NT2/D1 (cell line): ENCODE measurements at regions not wholly inside any gene's neighbourhood (a gene's known extent, or its start where the extent isn't known, plus 50 kb on each side); places are given as distances from the start of the nearest gene placed in this dataset.

Experiments used
- SUZ12 ChIP-seq: IDR thresholded peaks from 2 replicates; pipeline ENCODE4 v1.6.1; 2011; ENCODE audit not compliant: insufficient read length, insufficient read depth; ENCODE audit errors: extremely low read depth
- YY1 ChIP-seq: IDR thresholded peaks from 2 replicates; pipeline ENCODE4 v1.6.1; 2011; ENCODE audit not compliant: insufficient read length, insufficient read depth
- ZNF274 ChIP-seq: IDR thresholded peaks from 2 replicates; pipeline ENCODE4 v1.6.1; 2011; ENCODE audit warnings: mild to moderate bottlenecking, low read depth, low read length

- TF ChIP-seq ZNF274 (no peak), YY1 (no peak), SUZ12 (no peak)
These were observed 163.7 kb downstream of the CDH26 start for GRCh38 chr20:60121903-60122302.
